ENCODE measurements at regions not wholly inside any gene's neighbourhood (a gene's known extent, or its start where the extent isn't known, plus 50 kb on each side); places are given as distances from the start of the nearest gene placed in this dataset.

- Histone ChIP-seq H3K9ac (ENCODE audit: low read length in 3 of 3) (no peak overlapping the region), H3K36me3 (ENCODE audit: control insufficient read depth in 2 of 3, insufficient read depth in 3 of 3, low read length in 3 of 3) (no peaks in the 10 kb centered on the region), H3K4me3 (ENCODE audit: low read length in 3 of 3) (no peak overlapping the region), H3K27ac (ENCODE audit: low read depth in 2 of 2, low read length in 2 of 2) (peak overlapping the region in 1 of 2 donors; percentile 5), H3K9me3 (ENCODE audit: control insufficient read depth in 2 of 3, insufficient read depth in 1 of 3, low read length in 3 of 3) (no peaks in the 10 kb centered on the region), H3K27me3 (ENCODE audit: control insufficient read depth, insufficient read depth, low read length) (no peaks in the 10 kb centered on the region), H3K4me1 (ENCODE audit: control insufficient read depth in 2 of 3, insufficient read depth in 2 of 3, low read depth in 1 of 3, low read length in 3 of 3) (no peaks in the 10 kb centered on the region)
- intact Hi-C loops (cut with DNase I) = loop anchor here (10.0 kb wide), 1 partner anchor 106 kb away; no protein-coding TSS in a partner anchor
- no peak for TF ChIP-seq CTCF (IDR thresholded peaks at IDR 0.05; ENCODE audit: borderline replicate concordance, extremely low read depth, insufficient read depth)
- FAIRE-seq (no peak), DNase-seq (no peak)
Measured at GRCh38 chr3:124461126-124461525, 269.1 kb upstream of the UMPS start.

- Histone ChIP-seq H3K27me3 (ENCODE audit: control insufficient read depth, insufficient read depth, low read length) (no peaks in the 10 kb centered on the region), H3K36me3 (ENCODE audit: control insufficient read depth in 2 of 3, insufficient read depth in 3 of 3, low read length in 3 of 3) (no peaks in the 10 kb centered on the region), H3K27ac (ENCODE audit: low read depth in 2 of 2, low read length in 2 of 2) (no peak overlapping the region), H3K9me3 (ENCODE audit: control insufficient read depth in 2 of 3, insufficient read depth in 1 of 3, low read length in 3 of 3) (no peaks in the 10 kb centered on the region), H3K9ac (ENCODE audit: low read length in 3 of 3) (no peak overlapping the region), H3K4me3 (ENCODE audit: low read length in 3 of 3) (no peak overlapping the region), H3K4me1 (ENCODE audit: control insufficient read depth in 2 of 3, insufficient read depth in 2 of 3, low read depth in 1 of 3, low read length in 3 of 3) (no peaks in the 10 kb centered on the region)
- no peak for TF ChIP-seq CTCF (IDR thresholded peaks at IDR 0.05; ENCODE audit: borderline replicate concordance, extremely low read depth, insufficient read depth)
- intact Hi-C loops (cut with DNase I) = loop anchor here (10.0 kb wide), 1 partner anchor 107 kb away; no protein-coding TSS in a partner anchor
- DNase-seq (peak in 1 of 5 donors; percentile 11), FAIRE-seq (no peak)
Measured at GRCh38 chr3:124461838-124462632, 268.2 kb upstream of the UMPS start.

GRCh38 chr3:124463234-124463633 is 267.0 kb upstream of the UMPS start:
- intact Hi-C loops (cut with DNase I) = loop anchor here (10.0 kb wide), 1 partner anchor 108 kb away; no protein-coding TSS in a partner anchor
- H3K4me1 ChIP-seq (ENCODE audit: control insufficient read depth in 2 of 3, insufficient read depth in 2 of 3, low read depth in 1 of 3, low read length in 3 of 3) = no peaks in the 10 kb centered on the region
- no peak overlapping the region for H3K27ac ChIP-seq (ENCODE audit: low read depth in 2 of 2, low read length in 2 of 2)
- no peak for TF ChIP-seq CTCF (IDR thresholded peaks at IDR 0.05; ENCODE audit: borderline replicate concordance, extremely low read depth, insufficient read depth)
- DNase-seq (no peak), FAIRE-seq (no peak)
- H3K9me3 ChIP-seq (ENCODE audit: control insufficient read depth in 2 of 3, insufficient read depth in 1 of 3, low read length in 3 of 3) = no peaks in the 10 kb centered on the region
- no peaks in the 10 kb centered on the region for H3K27me3 ChIP-seq (ENCODE audit: control insufficient read depth, insufficient read depth, low read length)
- H3K4me3 ChIP-seq (ENCODE audit: low read length in 3 of 3) = no peak overlapping the region
- no peak overlapping the region for H3K9ac ChIP-seq (ENCODE audit: low read length in 3 of 3)
- H3K36me3 ChIP-seq (ENCODE audit: control insufficient read depth in 2 of 3, insufficient read depth in 3 of 3, low read length in 3 of 3) = no peaks in the 10 kb centered on the region
